ENCODE measurements at regions not wholly inside any gene's neighbourhood (a gene's known extent, or its start where the extent isn't known, plus 50 kb on each side); places are given as distances from the start of the nearest gene placed in this dataset.
A peak's percentile ranks its signal among the peaks of the same experiment; 100 is the strongest.

DNA sequence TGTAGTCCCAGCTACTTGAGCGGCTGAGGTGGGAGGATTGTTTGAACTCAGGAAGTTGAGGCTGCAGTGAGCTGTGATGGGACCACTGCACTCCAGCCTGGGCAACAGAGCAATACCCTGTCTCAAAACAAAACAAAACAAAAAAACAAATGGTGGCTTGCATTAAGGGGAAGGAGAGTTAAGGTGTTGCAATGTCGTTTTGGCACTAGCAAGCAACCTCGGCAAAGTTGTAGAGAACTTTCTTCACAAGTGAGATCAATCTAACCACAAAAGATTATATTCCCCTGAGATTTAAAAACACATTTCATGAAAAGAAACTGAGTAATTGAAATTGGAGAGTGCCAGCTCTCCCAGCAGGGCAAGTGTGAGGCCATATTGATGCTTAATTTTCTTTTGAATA lies 153.7 kb downstream of the KLF5 start:
- DNase-seq (ENCODE audit: low read depth in 2 of 3, low spot score in 2 of 3): no peak

GRCh38 chr13:73210218-73210883 lies 151.5 kb downstream of the KLF5 start:
- no peak for DNase-seq (ENCODE audit: low read depth in 2 of 3, low spot score in 2 of 3)

DNA sequence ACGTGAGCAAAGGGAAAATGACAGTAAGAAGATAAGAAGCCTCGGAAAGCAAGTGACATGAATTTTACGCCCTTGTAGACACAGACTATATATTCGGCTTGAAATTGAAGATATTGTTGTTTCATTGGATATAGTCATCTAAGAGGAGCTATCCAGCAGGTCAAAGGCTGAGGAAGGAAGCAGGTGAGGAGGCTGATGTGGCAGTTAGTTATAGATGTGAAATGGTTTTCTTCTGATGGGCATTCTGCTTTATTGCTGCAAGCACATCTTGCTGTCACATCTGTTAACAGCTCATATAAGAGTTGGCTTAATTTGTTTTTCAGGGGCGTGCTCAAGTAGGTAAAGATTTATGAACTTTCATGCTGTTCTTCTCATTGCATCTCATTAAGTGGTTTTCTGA lies 146.1 kb downstream of the KLF5 start:
- no peak for DNase-seq (ENCODE audit: low read depth in 2 of 3, low spot score in 2 of 3)

DNA sequence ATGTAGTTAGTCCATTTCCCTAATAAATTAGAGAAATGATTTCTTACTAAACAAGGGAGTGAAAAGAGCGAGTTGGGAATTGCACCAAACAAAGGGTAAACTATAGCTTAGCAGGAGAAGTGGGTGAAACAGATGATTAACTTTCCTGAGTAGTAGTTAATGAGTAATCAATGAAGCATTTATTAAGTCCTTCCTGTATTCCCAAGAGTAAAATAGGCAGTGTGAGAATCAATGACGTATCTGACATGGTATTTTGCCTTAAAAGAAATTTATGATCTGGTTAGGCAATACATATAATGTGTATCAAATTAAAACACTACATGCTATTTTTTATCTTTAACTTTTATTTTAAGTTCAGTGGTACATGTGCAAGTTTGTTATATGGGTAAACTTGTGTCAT lies 142.8 kb downstream of the KLF5 start:
- DNase-seq (ENCODE audit: low read depth in 2 of 3, low spot score in 2 of 3): no peak

GRCh38 chr13:73198991-73199411 lies 140.2 kb downstream of the KLF5 start:
- DNase-seq (ENCODE audit: low read depth in 2 of 3, low spot score in 2 of 3): no peak

GRCh38 chr13:73195091-73195490 lies 136.3 kb downstream of the KLF5 start:
- DNase-seq (ENCODE audit: low read depth in 2 of 3, low spot score in 2 of 3): no peak

GRCh38 chr13:73194310-73194709 lies 135.5 kb downstream of the KLF5 start:
- DNase-seq (ENCODE audit: low read depth in 2 of 3, low spot score in 2 of 3): no peak

GRCh38 chr13:73193554-73193953 lies 134.7 kb downstream of the KLF5 start:
- DNase-seq (ENCODE audit: low read depth in 2 of 3, low spot score in 2 of 3): no peak

DNA sequence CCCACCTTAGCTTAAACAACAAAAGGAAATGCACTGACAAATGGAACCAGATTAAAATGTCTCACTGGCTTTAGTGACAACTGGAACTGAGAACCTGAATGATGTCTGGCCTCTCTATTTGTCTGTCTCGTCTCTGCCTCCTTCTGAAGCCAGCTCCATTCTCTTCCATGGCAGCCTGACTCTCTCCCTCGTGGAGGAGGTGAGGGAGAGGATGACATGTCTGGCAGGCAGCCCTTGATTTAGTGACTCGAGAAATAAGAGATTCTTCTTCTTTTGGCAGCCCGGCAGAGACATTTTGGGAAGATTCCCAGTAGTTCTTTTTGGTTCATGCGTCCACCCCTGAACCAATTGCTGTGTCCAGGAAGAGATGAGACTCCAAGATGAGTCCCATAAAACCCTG lies 131.7 kb downstream of the KLF5 start:
- DNase-seq (ENCODE audit: low read depth in 2 of 3, low spot score in 2 of 3): no peak

DNA sequence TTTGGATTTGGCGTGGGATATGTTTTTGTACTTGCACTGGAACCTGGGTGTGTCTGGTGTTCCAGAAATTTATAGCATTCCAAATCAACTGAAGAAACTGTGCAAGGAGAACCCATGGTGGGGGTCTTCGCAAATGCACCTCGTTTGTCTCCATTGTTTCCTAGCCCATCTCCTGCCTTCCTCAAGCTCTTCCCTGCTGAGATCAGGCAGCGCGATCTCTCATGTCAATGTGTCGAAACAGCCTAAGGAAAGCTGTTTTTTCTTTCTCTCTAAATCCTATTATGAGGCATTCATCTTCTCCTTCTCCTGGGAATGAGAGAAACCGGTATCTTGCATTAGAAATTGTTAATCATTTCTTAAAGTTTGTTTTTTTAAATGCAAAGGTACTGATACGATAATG lies 131.0 kb downstream of the KLF5 start:
- DNase-seq (ENCODE audit: low read depth in 2 of 3, low spot score in 2 of 3): no peak

DNA sequence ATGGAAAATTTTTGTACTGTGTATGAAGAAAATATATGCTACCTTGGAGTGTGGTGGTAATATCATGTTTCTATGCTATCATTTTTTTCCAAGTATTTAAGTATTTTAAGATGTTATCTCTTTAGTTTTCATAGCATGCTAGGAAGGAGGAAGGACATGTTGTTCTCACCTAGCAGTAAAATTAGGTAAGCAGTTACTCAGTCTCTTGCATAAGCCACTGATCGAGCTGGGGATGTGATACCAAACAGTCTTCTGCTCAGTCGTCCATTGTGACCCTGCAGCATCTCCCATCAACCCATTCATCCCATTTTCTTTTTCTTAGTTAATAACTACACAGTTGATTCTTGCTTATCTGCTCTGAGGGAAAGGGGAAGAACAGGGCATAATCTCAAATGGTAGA lies 130.6 kb downstream of the KLF5 start:
- DNase-seq (ENCODE audit: low read depth in 2 of 3, low spot score in 2 of 3): no peak

DNA sequence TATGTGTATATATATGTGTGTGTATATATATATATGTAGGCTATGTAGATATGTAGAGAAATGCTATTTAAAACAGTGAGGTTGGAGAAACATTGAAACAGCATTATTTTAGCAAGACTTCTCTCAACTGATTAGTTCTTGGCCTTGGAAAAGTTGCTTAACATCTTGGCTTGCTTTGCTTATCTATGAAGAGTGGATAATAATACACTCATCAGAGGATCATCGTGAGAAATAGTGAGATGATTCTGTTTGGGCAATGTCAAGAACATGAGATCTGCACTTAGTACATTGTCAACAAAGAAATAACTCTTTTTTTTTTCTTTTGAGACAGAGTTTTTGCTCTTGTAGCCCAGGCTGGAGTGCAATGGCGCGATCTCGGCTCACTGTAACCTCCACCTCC lies 128.3 kb downstream of the KLF5 start:
- no peak for DNase-seq (ENCODE audit: low read depth in 2 of 3, low spot score in 2 of 3)

- no peak for DNase-seq (ENCODE audit: low read depth in 2 of 3, low spot score in 2 of 3)
Observed at GRCh38 chr13:73179650-73180274, 121.0 kb downstream of the KLF5 start.

DNA sequence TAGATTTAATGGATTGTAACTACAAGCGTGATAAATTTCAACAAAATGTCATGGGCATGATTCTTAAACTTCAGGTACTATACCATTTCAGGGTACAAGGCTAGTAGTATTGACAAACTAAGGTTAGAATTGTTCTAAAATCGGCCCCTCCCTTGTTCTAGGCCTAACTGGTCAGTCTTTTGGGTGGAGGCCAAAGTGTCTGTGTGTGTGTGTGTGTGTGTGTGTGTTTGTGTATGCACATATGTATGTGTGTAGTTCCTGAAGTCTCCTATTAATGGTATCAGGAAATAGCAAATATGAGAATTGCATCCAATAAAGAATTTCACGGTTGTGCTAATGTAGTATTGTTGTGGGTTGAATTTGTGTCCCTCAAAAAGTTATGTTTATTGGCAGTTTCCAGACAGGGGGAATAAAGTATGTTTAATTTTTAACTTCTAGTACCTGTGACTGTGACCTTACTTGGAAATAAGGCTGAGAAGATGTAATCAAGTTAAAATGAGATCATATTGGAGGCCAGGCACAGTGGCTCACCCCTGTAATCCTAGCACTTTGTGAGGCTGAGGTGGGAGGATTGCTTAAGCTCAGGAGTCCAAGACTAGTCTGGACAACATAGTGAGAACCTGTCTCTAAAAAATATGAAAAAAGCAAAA lies 119.2 kb downstream of the KLF5 start:
- DNase-seq (ENCODE audit: low read depth in 2 of 3, low spot score in 2 of 3): no peak

GRCh38 chr13:73177017-73177416 lies 118.2 kb downstream of the KLF5 start:
- DNase-seq (ENCODE audit: low read depth in 2 of 3, low spot score in 2 of 3): no peak

- no peak for DNase-seq (ENCODE audit: low read depth in 2 of 3, low spot score in 2 of 3)
Observed at GRCh38 chr13:73174521-73175010, 115.8 kb downstream of the KLF5 start.

DNA sequence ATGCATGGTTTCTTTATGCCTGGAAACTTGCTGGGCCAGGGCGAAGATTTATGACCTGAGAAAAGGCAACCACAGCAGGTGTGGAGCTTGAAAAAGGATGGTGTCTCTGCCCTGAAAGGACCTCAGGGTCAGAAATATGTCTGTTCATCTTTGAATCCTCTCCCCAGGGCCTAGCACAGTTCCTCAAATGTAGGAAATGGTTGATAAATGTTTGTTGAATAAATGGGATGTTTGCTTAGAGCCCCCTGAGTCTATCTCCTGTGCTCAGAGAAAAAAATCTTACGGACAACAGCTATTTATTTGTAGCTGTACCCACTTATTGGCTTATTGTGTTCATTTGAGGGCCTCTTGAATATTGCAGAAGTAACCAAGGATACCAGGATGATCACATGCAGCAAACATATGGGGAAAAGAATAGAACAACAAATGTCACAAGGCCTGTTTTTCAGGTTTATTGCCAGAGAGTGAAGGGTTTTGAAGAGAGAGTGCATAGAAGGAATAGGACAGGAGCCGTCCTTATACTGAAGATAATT lies 114.5 kb downstream of the KLF5 start:
- peak in 1 of 3 donors; percentile 34 for DNase-seq (ENCODE audit: low read depth in 2 of 3, low spot score in 2 of 3)

DNA sequence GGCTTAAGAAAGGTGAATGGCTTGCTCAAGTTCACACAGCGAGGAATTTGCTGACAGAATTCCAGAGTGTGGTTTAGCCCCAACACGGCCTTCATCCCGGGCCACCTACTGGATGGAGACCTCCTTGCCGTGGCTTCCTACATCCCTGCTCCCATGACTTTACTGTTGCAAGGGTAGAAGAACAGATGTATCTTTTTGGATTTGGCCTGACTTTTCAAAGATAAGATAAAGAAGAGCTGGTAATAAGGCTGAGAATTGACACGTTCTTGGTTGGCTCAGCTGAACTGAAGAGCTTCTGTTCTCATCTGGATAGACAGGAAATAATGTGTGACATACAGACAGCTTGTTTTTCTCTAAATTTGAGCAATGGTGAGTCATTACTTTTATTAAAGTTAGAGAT lies 113.1 kb downstream of the KLF5 start:
- no peak for DNase-seq (ENCODE audit: low read depth in 2 of 3, low spot score in 2 of 3)

- DNase-seq (ENCODE audit: low read depth in 2 of 3, low spot score in 2 of 3): no peak
Observed at GRCh38 chr13:73171271-73171682, 112.5 kb downstream of the KLF5 start.

GRCh38 chr13:73169971-73170370 lies 111.2 kb downstream of the KLF5 start:
- DNase-seq (ENCODE audit: low read depth in 2 of 3, low spot score in 2 of 3): no peak

DNA sequence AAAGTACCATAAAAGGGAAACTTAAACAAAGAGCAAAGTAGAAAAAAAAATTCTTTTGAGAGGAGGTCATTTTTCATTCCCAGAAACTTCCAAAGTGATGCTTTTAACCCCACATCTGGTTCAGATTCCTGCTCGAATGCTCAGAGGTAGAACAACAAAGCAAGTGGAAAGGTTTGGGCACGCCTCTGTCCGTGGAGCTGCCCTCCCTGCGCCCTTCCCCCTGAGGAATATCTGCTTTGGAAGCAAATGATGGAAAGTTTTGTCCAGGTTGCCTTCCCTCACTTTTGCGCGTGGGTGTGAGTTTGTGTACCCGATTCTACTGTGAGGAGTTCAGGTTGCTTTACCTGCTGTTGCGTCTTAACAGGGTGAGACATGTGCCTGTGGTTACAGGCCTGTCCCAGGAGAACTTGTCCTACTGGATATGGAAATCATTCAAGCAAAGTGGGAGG lies 110.2 kb downstream of the KLF5 start:
- DNase-seq (ENCODE audit: low read depth in 2 of 3, low spot score in 2 of 3): no peak
